Astrocyte (in vitro differentiated cells and primary cell): ENCODE measurements at regions not wholly inside any gene's neighbourhood (a gene's known extent, or its start where the extent isn't known, plus 50 kb on each side); places are given as distances from the start of the nearest gene placed in this dataset.

Experiments used
- DNase-seq: peaks from one replicate; pipeline ENCODE4 v3.0.0-alpha.2; 2010; ENCODE audit warnings: low read depth
- FAIRE-seq: peaks from 2 replicates; lab custom pipeline; 2011; peaks lifted over from hg19 to GRCh38; lab: Jason Lieb, UNC
- H2AFZ ChIP-seq: 2 replicates; pipeline ENCODE4 v1.6.0; 2012; ENCODE audit warnings: low read depth, low read length, inconsistent platforms
- H3K27ac ChIP-seq: 2 replicates; pipeline ENCODE4 v1.5.1; 2011; ENCODE audit warnings: low read depth, low read length, inconsistent platforms
- H3K27me3 ChIP-seq: 2 replicates; pipeline ENCODE4 v1.6.0; 2011; ENCODE audit warnings: low read length, inconsistent platforms; ENCODE audit not compliant: insufficient read depth
- H3K36me3 ChIP-seq: 2 replicates; pipeline ENCODE4 v1.5.1; 2011; ENCODE audit warnings: low read length, inconsistent platforms; ENCODE audit not compliant: insufficient read depth
- H3K4me1 ChIP-seq: 2 replicates; pipeline ENCODE4 v1.5.1; 2011; ENCODE audit warnings: low read length, inconsistent platforms; ENCODE audit not compliant: insufficient read depth
- H3K4me2 ChIP-seq: 2 replicates; pipeline ENCODE4 v1.6.0; 2012; ENCODE audit warnings: low read length, inconsistent platforms
- H3K4me3 ChIP-seq: 2 replicates; pipeline ENCODE4 v1.5.1; 2011; ENCODE audit warnings: low read depth, mild to moderate bottlenecking, low read length, inconsistent platforms; ENCODE audit not compliant: insufficient read depth
- H3K79me2 ChIP-seq: 2 replicates; pipeline ENCODE4 v1.6.0; 2012; ENCODE audit warnings: mild to moderate bottlenecking, low read length, inconsistent platforms; ENCODE audit not compliant: insufficient read depth
- H3K9ac ChIP-seq: 2 replicates; pipeline ENCODE4 v1.6.0; 2012; ENCODE audit warnings: mild to moderate bottlenecking, low read length, inconsistent platforms
- H3K9me3 ChIP-seq: 2 replicates; pipeline ENCODE4 v1.5.1; 2012; ENCODE audit warnings: low read depth, mild to moderate bottlenecking, low read length, inconsistent platforms; ENCODE audit not compliant: insufficient read depth
- H4K20me1 ChIP-seq: 2 replicates; pipeline ENCODE4 v1.6.0; 2012; ENCODE audit warnings: low read length, inconsistent platforms; ENCODE audit not compliant: insufficient read depth
- H3K27ac Mint-ChIP-seq: one replicate; pipeline ENCODE4 v1.8.0; 2021; ENCODE audit warnings: mild to moderate bottlenecking, mixed read lengths; ENCODE audit not compliant: unreplicated experiment
- H3K27me3 Mint-ChIP-seq: one replicate; pipeline ENCODE4 v1.8.0; 2021; ENCODE audit warnings: low read depth, mixed read lengths; ENCODE audit not compliant: unreplicated experiment
- H3K36me3 Mint-ChIP-seq: one replicate; pipeline ENCODE4 v1.8.0; 2021; ENCODE audit warnings: low read depth, mixed read lengths; ENCODE audit not compliant: unreplicated experiment
- H3K4me1 Mint-ChIP-seq: one replicate; pipeline ENCODE4 v1.8.0; 2021; ENCODE audit warnings: low read depth, mixed read lengths; ENCODE audit not compliant: unreplicated experiment
- H3K4me3 Mint-ChIP-seq: one replicate; pipeline ENCODE4 v1.8.0; 2021; ENCODE audit warnings: mild to moderate bottlenecking, moderate library complexity, mixed read lengths; ENCODE audit not compliant: unreplicated experiment
- H3K9me3 Mint-ChIP-seq: one replicate; pipeline ENCODE4 v1.8.0; 2021; ENCODE audit warnings: mild to moderate bottlenecking, mixed read lengths; ENCODE audit not compliant: unreplicated experiment
- EZH2 ChIP-seq: IDR thresholded peaks from 2 replicates; pipeline ENCODE4 v1.6.1; 2012; ENCODE audit warnings: mild to moderate bottlenecking, low read length, inconsistent platforms; ENCODE audit not compliant: insufficient read depth
- TF ChIP-seq, protein P1 (sequence below): IDR thresholded peaks from 2 replicates; pipeline ENCODE4 v1.5.1; 2011; ENCODE audit warnings: low read depth, mild to moderate bottlenecking, inconsistent platforms, low read length, moderate library complexity; ENCODE audit not compliant: insufficient read depth

GRCh38 chr6:2560140-2560818, 190.4 kb downstream of the MYLK4 start:
- Histone ChIP-seq H4K20me1 (no peaks in the 10 kb centered on the region), H3K9ac (no peak overlapping the region), H3K4me3 (no peak overlapping the region), H2AFZ (no peak overlapping the region), H3K27ac (no peak overlapping the region), H3K36me3 (no peaks in the 10 kb centered on the region), H3K79me2 (no peaks in the 10 kb centered on the region), H3K9me3 (peaks cover 2% of the 10 kb centered on the region), H3K4me2 (no peak overlapping the region), H3K27me3 (peaks cover 9% of the 10 kb centered on the region), H3K4me1 (no peaks in the 10 kb centered on the region)
- DNase-seq (no peak), FAIRE-seq (no peak)
- no peak overlapping the region for H3K4me3 Mint-ChIP-seq
- H3K9me3 Mint-ChIP-seq, result peaks cover 13% of the 10 kb centered on the region
- H3K27me3 Mint-ChIP-seq, result peaks cover 56% of the 10 kb centered on the region
- H3K27ac Mint-ChIP-seq, result no peak overlapping the region
- no peaks in the 10 kb centered on the region for H3K4me1 Mint-ChIP-seq
- TF ChIP-seq, protein P1, sequence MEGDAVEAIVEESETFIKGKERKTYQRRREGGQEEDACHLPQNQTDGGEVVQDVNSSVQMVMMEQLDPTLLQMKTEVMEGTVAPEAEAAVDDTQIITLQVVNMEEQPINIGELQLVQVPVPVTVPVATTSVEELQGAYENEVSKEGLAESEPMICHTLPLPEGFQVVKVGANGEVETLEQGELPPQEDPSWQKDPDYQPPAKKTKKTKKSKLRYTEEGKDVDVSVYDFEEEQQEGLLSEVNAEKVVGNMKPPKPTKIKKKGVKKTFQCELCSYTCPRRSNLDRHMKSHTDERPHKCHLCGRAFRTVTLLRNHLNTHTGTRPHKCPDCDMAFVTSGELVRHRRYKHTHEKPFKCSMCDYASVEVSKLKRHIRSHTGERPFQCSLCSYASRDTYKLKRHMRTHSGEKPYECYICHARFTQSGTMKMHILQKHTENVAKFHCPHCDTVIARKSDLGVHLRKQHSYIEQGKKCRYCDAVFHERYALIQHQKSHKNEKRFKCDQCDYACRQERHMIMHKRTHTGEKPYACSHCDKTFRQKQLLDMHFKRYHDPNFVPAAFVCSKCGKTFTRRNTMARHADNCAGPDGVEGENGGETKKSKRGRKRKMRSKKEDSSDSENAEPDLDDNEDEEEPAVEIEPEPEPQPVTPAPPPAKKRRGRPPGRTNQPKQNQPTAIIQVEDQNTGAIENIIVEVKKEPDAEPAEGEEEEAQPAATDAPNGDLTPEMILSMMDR, result no peak
- TF ChIP-seq EZH2, result no peak
- H3K36me3 Mint-ChIP-seq, result peaks cover 4% of the 10 kb centered on the region

DNA sequence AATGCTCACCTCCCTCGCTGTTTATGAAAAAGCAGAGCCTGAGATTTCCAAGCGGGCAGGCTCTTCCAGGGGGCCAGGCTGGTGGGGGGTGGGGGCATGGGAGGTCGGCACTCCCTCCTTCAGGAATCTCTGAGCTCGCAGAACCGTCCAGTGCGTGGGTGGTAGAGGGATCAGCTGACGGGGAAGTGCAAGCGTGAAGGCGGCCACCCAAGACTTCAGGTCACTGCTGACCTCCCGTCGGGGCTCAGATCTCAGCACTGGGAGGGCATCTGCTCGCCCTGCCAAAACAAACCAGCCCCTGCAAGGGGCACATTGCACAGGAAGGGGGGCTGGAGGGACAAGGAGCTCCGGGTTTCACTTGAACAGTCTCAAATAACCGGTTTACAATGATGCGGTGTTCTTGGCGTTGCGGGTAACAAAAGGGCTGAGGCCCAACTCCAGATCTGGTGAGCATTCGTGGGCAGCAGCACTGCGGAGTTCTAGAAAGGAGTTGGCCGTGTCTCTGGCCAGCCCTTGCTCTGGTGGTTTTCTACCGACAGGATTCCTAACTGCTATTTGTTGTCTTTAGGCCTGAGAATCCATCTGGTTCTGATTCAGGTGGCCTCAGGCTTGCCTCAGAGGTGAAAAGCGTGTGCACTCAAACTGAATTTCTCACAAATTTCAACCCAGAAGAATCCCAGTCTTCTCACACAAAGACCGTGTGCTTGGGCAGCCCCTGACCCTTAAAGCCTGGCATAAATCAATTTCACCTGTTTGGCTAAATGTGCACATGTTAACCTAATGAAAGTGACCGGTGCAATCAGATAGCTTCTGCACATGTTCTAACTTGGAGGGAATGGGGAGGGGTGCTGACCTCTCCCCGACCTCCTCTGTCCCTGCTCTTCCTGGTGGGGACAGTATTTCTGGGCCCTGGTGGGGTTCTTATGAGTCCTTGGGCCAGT, 191.6 kb downstream of the MYLK4 start:
- H3K9ac ChIP-seq, result no peak overlapping the region
- no peak overlapping the region for H3K4me2 ChIP-seq
- Mint-ChIP-seq H3K36me3 (peaks cover 4% of the 10 kb centered on the region), H3K27me3 (peaks cover 55% of the 10 kb centered on the region), H3K4me3 (no peak overlapping the region), H3K4me1 (no peaks in the 10 kb centered on the region), H3K27ac (no peak overlapping the region), H3K9me3 (peaks cover 13% of the 10 kb centered on the region)
- H3K9me3 ChIP-seq, result peaks cover 2% of the 10 kb centered on the region
- FAIRE-seq (no peak), DNase-seq (no peak)
- no peak overlapping the region for H3K27ac ChIP-seq
- H3K27me3 ChIP-seq, result peaks cover 9% of the 10 kb centered on the region
- H3K4me3 ChIP-seq, result no peak overlapping the region
- H4K20me1 ChIP-seq, result no peaks in the 10 kb centered on the region
- H3K79me2 ChIP-seq, result no peaks in the 10 kb centered on the region
- no peak for TF ChIP-seq EZH2
- TF ChIP-seq, protein P1, result no peak
- H3K4me1 ChIP-seq, result no peaks in the 10 kb centered on the region
- no peaks in the 10 kb centered on the region for H3K36me3 ChIP-seq
- H2AFZ ChIP-seq, result no peak overlapping the region
